ENCODE measurements at regions not wholly inside any gene's neighbourhood (a gene's known extent, or its start where the extent isn't known, plus 50 kb on each side); places are given as distances from the start of the nearest gene placed in this dataset.
"Not testable (repeated sequence)": the region's sequence is repeated elsewhere in the genome, so short reads cannot be mapped to it uniquely, and the experiment has no call there.

GRCh38 chr22:22810018-22810427, 77.6 kb upstream of the IGLL5 start:
- DNase-seq (ENCODE audit: low read depth): peak; percentile 14

- no peak for DNase-seq (ENCODE audit: low read depth)
Observed at GRCh38 chr22:22810471-22810870, 77.1 kb upstream of the IGLL5 start.

DNA sequence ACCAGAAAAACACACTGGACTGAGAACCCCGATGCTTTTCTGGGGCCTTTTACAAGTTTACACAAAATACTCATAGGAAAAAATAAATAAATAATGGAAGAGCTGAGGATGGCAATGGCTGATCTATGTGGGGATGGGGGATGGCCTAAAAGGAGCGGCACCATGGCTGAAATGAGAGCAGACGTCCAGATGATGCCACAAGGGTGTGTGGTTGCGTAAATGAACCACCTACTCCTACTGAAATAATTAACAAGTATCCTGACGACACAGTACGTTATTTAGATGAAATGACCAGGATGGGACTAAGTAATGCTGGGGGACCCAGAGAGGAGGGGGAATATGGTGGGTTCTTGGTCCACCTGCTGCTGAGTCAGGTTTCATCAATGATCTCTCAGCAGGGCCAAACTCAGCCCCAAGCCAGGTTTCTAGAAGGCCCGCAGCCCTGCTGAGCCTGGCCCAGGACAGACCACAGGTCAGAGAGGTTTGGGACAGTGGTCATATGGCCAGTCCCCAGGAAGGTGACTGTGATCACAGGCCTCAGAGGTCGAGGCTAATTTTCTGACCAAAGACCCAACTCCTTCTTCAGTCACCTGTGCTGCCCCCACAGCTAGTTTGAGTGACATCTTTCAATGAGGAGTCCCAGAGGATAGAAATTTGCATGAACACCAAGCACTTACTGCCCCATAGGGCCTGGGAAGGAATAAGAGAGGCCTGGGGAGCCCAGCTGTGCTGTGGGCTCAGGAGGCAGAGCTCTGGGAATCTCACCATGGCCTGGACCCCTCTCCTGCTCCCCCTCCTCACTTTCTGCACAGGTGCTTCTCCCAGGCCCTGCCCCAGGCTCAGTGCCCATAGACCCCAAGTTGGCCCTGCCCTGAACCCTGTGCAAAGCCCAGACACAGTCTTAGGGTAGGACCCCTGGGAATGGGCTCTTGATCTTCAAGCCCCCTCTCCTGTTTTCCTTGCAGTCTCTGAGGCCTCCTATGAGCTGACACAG, 76.3 kb upstream of the IGLL5 start:
- DNase-seq (ENCODE audit: low read depth): no peak

DNA sequence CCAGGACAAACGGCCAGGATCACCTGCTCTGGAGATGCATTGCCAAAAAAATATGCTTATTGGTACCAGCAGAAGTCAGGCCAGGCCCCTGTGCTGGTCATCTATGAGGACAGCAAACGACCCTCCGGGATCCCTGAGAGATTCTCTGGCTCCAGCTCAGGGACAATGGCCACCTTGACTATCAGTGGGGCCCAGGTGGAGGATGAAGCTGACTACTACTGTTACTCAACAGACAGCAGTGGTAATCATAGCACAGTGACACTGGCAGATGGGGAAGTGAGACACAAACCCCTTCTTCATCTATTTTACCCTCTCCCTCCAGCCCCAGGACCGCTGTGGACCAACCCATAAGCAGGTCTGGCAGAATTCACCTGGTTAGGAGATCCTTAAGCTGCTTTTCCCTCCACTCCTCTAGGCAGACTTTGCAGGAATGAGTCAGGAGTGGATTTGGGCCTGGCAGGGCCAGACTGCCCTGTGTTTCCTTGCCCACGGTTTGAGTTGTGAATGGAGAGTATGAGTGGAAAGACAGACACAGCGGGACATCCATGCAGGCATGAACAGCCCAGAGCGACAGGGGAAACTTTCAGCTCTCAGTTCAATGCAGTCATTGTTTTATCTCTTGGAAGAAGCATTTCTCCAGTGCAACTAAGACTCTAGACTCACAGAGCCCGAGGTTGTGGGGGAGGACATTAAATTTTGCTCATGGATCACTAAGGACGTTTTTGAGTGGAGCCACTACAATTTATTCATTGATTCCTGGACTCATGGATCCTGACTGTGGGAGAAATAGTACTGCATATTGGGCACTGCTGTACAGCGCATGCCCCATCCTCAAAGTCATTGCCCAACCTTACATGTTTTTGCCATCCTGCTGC, 75.3 kb upstream of the IGLL5 start:
- DNase-seq (ENCODE audit: low read depth): no peak

DNA sequence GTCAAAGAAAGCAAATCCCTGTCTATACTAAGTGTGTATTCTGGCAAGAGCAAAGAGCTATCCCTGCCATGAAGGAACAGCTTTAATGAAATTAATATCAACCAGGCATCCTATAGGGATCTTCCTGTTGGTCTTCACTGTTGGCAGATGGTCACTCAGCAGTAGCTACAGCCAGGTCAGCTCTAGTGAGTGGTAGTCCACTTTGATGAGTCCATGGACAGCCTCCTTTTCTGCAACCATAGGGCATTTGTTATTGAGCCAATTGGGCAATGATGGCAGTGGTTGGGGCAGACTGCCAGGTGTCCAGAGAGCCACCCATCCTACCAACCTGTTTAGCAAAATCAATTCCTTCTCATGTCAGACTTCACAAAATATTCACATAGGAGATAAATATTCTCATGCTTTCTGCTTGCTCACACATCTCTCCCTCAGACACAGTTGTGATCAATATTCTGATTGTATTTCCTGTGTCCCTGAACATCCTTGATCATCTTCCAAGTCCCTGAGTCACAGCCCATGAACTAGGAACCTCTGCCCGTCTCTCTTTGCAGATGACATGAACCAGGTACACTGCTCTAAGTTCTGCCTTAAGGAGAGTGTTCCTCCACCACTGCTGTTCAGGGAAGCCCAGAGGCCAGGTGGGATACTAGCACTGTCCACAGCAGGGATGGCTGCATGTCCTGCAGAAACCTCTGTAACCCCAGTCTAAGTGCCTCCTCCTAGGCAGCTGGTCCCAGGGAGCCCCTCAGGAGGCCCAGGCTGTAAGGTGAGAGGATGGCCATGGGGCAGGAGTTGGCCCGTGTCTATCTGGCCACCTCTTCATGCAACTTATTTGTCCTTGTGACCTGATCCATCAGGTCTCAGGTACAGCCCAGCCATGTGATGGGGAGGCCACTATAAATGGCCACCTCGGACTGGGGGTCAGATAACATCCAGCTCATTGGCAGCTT, 74.2 kb upstream of the IGLL5 start:
- no peak for DNase-seq (ENCODE audit: low read depth)

DNA sequence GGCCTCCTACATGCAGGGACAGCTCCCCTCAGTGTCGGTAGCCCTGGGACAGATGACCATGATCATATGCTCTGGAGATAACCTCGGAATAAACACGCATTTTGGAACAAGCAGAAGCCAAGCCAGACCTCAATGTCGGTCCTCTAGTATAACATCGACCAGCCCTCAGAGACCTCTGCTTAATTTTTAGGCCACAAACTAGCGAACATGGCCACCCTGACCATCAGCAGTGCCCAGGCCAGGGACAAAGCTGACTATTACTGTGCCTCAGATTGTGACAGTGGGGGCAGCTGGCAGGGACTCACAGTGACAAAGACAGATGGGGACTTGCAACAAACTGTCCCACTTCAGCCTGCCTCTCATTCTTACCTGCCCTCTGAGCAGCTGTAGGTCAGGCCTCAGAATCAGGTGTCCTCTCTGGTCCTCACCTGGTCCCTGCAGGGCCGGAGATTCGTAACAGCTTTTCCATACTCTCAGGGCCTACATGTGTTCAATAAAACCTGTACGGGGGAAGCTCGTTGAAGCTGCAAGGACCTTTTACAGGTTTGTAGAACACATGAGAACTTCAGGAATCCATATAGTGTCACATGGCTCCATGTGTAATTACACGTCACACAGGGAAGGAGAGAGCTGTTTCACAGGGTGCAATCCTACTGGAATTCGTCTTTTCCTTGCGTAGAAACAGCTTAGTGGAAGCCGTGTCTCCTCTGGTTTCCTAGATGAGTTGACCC, 72.8 kb upstream of the IGLL5 start:
- DNase-seq (ENCODE audit: low read depth): no peak

DNA sequence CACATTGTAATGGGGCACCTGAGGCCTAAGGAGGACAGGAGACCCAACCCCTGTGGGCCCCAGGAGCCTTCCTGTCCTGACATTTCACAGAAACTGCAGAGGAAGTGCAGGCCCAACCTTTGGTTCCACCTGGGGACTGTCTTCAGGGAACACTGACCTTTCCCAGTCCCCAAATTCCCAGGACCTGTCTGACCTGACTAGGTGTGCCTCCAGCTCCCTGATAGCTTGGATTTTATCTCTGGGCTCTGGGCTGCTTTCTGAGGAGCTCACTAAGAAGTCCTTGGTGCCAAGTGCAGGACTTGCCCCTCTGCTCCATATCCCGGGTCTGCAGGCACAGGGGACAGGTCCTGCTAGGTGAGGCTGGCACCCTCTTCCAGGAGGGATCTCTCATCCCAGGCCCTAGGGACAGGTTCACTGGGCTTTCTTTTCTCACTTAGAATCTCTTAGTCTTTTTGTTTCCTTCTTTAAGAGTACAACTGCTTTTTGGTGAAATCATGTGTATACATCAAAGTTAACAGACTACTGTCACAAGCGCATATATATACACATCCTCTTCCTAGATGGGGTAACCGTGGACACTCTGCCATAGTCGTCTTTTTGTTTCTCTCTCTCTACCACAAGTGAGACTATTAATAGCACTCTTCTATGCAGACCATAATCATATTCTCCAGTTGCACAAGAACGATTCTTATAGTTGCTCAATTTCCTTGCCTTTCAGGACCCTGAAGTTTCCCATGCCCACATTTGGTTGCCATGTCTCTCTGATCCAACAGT, 72.0 kb upstream of the IGLL5 start:
- DNase-seq (ENCODE audit: low read depth): no peak

DNA sequence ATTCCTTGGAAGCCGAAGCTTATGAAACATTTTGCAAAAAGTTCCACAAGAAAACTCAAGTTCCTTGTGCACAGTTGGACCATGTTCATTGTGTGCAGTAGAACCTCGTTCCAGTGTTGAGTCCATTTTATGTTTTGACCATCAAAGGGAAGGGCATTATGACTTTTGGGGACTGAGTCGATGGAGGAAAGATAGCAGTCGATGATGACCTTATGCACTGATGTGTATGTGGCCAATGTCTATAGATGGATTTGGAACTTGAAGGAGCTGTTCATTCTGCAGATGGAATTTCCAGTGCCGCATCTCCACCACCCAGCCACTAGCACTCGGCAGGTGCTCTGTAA, 71.5 kb upstream of the IGLL5 start:
- DNase-seq (ENCODE audit: low read depth): no peak

GRCh38 chr22:22816766-22817410, 70.7 kb upstream of the IGLL5 start:
- DNase-seq (ENCODE audit: low read depth): no peak

- no peak for DNase-seq (ENCODE audit: low read depth)
Observed at GRCh38 chr22:22817468-22818201, 70.0 kb upstream of the IGLL5 start.

- DNase-seq (ENCODE audit: low read depth): no peak
Observed at GRCh38 chr22:22818202-22818538, 69.4 kb upstream of the IGLL5 start.

DNA sequence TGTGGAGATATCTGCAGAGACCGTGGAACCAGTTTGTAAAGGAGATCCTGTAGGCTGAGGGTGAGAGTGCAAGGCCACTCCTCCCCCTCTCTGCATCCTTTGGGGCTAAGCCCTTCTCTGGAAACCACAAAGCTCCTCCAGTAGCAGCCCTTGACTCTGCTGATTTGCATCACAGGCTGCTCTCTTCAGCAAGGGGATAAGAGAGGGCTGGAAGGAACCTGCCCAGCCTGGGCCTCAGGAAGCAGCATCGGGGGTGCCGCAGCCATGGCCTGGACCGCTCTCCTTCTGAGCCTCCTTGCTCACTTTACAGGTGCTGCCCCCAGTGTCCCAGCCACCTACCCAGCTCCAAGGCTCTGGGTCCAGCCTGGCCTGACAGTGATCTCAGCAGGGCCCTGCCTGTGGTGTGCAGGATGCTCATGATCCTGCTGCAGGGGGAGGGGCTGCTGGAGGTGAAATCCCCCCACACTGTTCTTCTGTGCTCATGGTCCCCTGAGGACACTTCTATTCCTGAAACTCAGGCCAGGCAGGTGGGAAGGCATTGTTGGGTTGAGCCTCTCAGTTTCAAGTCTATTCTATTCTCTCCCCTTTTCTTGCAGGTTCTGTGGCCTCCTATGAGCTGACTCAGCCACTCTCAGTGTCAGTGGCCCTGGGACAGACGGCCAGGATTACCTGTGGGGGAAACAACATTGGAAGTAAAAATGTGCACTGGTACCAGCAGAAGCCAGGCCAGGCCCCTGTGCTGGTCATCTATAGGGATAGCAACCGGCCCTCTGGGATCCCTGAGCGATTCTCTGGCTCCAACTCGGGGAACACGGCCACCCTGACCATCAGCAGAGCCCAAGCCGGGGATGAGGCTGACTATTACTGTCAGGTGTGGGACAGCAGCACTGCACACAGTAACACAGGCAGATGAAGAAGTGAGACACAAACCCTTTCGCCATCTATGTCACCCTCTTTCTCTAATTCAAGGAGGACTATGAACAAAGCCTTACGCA, 68.5 kb upstream of the IGLL5 start:
- DNase-seq (ENCODE audit: low read depth): no peak

GRCh38 chr22:22820076-22820475, 67.5 kb upstream of the IGLL5 start:
- no peak for DNase-seq (ENCODE audit: low read depth)

DNA sequence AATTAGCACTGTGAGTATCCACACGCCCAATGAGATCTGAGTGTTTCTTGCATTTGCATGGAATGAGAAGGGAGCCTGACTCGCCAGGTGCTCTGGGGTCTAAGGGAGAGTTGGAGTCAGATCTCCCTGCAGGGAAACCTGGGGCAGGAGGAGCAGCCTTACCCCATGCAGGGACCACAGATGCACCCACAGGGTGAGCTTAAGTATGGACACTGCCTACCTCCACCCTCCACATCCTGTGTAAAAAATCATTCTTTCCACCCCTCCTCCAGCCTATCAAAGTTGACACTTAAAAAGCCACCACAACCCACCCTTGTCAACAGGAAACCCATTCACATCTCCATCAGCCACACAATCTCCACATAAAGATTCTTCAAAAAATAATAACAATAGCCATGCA, 67.0 kb upstream of the IGLL5 start:
- DNase-seq (ENCODE audit: low read depth): no peak

DNA sequence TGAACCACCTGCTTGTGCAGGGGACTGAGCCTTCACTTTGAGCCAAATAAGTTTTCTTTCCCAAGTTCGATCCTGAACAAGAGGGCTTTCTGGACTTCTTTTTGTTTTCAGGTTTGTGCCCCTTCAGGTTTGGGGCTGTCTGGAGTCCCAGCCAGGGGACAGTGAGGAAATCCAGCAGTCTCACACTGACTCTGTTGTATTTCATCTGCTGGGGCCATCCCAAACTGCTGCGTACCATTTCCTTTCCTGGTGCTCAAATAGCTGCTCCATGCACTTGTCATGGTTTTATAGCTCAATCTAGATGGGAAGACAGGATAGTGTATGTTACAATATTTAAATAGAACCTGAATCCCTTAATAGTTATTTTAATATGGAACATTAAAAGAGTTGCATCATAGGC, 66.3 kb upstream of the IGLL5 start:
- DNase-seq (ENCODE audit: low read depth): no peak

- no peak for DNase-seq (ENCODE audit: low read depth)
Observed at GRCh38 chr22:22822106-22822505, 65.5 kb upstream of the IGLL5 start.

GRCh38 chr22:22822553-22822952, 65.1 kb upstream of the IGLL5 start:
- DNase-seq (ENCODE audit: low read depth): not testable (repeated sequence)
